Fibroblast of lung (primary cell): ENCODE measurements at regions not wholly inside any gene's neighbourhood (a gene's known extent, or its start where the extent isn't known, plus 50 kb on each side); places are given as distances from the start of the nearest gene placed in this dataset.

ENCODE experiments used
- DNase-seq, 2 donors: peaks; one replicate each; pipeline versions ENCODE4 v3.0.0 to v3.0.0-alpha.2; 2010; ENCODE audit warnings: low read depth in 2 of 2
- H2AFZ ChIP-seq: 2 replicates; pipeline ENCODE4 v1.5.1; 2012; ENCODE audit warnings: low read length, control low read depth, inconsistent platforms
- H3K27ac ChIP-seq: 2 replicates; pipeline ENCODE4 v1.5.1; 2011; ENCODE audit warnings: low read length, control low read depth; ENCODE audit not compliant: insufficient read depth
- H3K27me3 ChIP-seq: 2 replicates; pipeline ENCODE4 v1.5.1; 2011; ENCODE audit warnings: mild to moderate bottlenecking, low read length; ENCODE audit not compliant: control insufficient read depth, insufficient read depth
- H3K36me3 ChIP-seq: 2 replicates; pipeline ENCODE4 v1.5.1; 2011; ENCODE audit warnings: low read length; ENCODE audit not compliant: control insufficient read depth, insufficient read depth
- H3K4me1 ChIP-seq: 2 replicates; pipeline ENCODE4 v1.5.1; 2011; ENCODE audit warnings: low read length; ENCODE audit not compliant: control insufficient read depth, insufficient read depth; ENCODE audit errors: extremely low read depth
- H3K4me2 ChIP-seq: 2 replicates; pipeline ENCODE4 v1.5.1; 2011; ENCODE audit warnings: low read length, control low read depth; ENCODE audit not compliant: insufficient read depth; ENCODE audit errors: extremely low read depth
- H3K4me3 ChIP-seq, 4 experiments: fragments of 200-600 bp in 1 of 4; sonication (generic) in 1 of 4; replicated peaks in 1 of 4; 2 replicates each; pipeline ENCODE4 v1.5.1; 2011 to 2016; ENCODE audit warnings: low read length in 4 of 4, low read depth in 3 of 4, mild to moderate bottlenecking in 3 of 4, control low read depth in 2 of 4, inconsistent platforms in 1 of 4, mixed read lengths in 1 of 4; ENCODE audit not compliant: insufficient read depth in 1 of 4; ENCODE audit errors: control extremely low read depth in 1 of 4
- H3K79me2 ChIP-seq: 2 replicates; pipeline ENCODE4 v1.5.1; 2012; ENCODE audit warnings: mild to moderate bottlenecking, low read length, inconsistent platforms; ENCODE audit not compliant: control insufficient read depth, insufficient read depth
- H3K9ac ChIP-seq: 2 replicates; pipeline ENCODE4 v1.5.1; 2011; ENCODE audit warnings: mild to moderate bottlenecking, low read length, control low read depth; ENCODE audit not compliant: insufficient read depth
- H3K9me3 ChIP-seq: 2 replicates; pipeline ENCODE4 v1.5.1; 2012; ENCODE audit warnings: low read depth, low read length; ENCODE audit not compliant: control insufficient read depth, insufficient read depth
- H4K20me1 ChIP-seq: 2 replicates; pipeline ENCODE4 v1.5.1; 2011; ENCODE audit warnings: low read length; ENCODE audit not compliant: control insufficient read depth, insufficient read depth; ENCODE audit errors: extremely low read depth
- EZH2 ChIP-seq: IDR thresholded peaks from 2 replicates; pipeline ENCODE4 v1.5.1; 2012; ENCODE audit warnings: low read length, control low read depth, mild to moderate bottlenecking; ENCODE audit errors: missing control alignments
- TF ChIP-seq, protein P1 (sequence below), 2 donors: IDR thresholded peaks in 1 of 2; conservative IDR thresholded peaks in 1 of 2; 1 replicate in 1 of 2; 2 replicates in 1 of 2; pipeline ENCODE4 v1.5.1; 2011 to 2012; ENCODE audit warnings: low read length in 2 of 2, control low read depth in 1 of 2, inconsistent platforms in 1 of 2, low read depth in 1 of 2, mild to moderate bottlenecking in 1 of 2

GRCh38 chr2:107361751-107362381, 464.8 kb upstream of the RGPD4 start:
- Histone ChIP-seq H3K4me3 (no peak overlapping the region), H3K27ac (no peak overlapping the region), H3K9ac (no peak overlapping the region), H3K9me3 (no peaks in the 10 kb centered on the region), H3K79me2 (no peaks in the 10 kb centered on the region), H3K36me3 (no peaks in the 10 kb centered on the region), H2AFZ (no peak overlapping the region), H3K27me3 (no peaks in the 10 kb centered on the region), H3K4me2 (no peak overlapping the region), H3K4me1 (no peaks in the 10 kb centered on the region), H4K20me1 (no peaks in the 10 kb centered on the region)
- peak in 1 of 2 donors; percentile 27 for DNase-seq
- TF ChIP-seq, protein P1, sequence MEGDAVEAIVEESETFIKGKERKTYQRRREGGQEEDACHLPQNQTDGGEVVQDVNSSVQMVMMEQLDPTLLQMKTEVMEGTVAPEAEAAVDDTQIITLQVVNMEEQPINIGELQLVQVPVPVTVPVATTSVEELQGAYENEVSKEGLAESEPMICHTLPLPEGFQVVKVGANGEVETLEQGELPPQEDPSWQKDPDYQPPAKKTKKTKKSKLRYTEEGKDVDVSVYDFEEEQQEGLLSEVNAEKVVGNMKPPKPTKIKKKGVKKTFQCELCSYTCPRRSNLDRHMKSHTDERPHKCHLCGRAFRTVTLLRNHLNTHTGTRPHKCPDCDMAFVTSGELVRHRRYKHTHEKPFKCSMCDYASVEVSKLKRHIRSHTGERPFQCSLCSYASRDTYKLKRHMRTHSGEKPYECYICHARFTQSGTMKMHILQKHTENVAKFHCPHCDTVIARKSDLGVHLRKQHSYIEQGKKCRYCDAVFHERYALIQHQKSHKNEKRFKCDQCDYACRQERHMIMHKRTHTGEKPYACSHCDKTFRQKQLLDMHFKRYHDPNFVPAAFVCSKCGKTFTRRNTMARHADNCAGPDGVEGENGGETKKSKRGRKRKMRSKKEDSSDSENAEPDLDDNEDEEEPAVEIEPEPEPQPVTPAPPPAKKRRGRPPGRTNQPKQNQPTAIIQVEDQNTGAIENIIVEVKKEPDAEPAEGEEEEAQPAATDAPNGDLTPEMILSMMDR (conservative IDR thresholded peaks at IDR 0.05 in 1 of 2, IDR thresholded peaks at IDR 0.05 in 1 of 2; ENCODE audit: low read depth in 1 of 2, low read length in 2 of 2): no peak
- no peak for TF ChIP-seq EZH2

- TF ChIP-seq, protein P1 (conservative IDR thresholded peaks at IDR 0.05 in 1 of 2, IDR thresholded peaks at IDR 0.05 in 1 of 2; ENCODE audit: low read depth in 1 of 2, low read length in 2 of 2): no peak
- TF ChIP-seq EZH2: no peak
- no peak overlapping the region for H2AFZ ChIP-seq
These were observed 463.7 kb upstream of the RGPD4 start for GRCh38 chr2:107362993-107363392.

DNA sequence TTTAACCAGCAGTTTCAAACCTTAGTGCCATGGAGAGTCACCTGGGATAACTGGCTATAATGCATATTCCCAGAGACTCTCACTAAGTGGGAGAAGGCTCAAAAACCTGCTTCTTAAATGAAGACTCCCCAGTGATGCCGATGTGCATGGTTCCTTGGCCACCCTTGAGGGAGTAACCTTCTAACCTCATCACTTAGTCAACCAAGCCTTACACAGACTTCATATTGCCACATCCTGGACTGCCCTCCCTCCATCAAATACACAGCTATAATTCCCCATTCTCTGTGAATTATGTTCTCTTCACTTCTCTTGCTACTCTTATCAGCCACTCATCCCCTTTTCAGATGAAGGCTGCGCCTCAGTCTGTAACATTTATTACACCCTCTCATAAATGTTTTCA, 462.9 kb upstream of the RGPD4 start:
- no peak overlapping the region for H3K4me3 ChIP-seq
- H3K27me3 ChIP-seq: no peaks in the 10 kb centered on the region

More at GRCh38 chr2:107362993-107363392, 463.7 kb upstream of the RGPD4 start:
- H4K20me1 ChIP-seq: no peaks in the 10 kb centered on the region
- no peaks in the 10 kb centered on the region for H3K36me3 ChIP-seq
- H3K79me2 ChIP-seq: no peaks in the 10 kb centered on the region
- no peak overlapping the region for H3K4me3 ChIP-seq
- no peaks in the 10 kb centered on the region for H3K9me3 ChIP-seq
- H3K27ac ChIP-seq: no peak overlapping the region
- no peaks in the 10 kb centered on the region for H3K27me3 ChIP-seq
- H3K9ac ChIP-seq: no peak overlapping the region
- no peak overlapping the region for H3K4me2 ChIP-seq
- H3K4me1 ChIP-seq: no peaks in the 10 kb centered on the region
- DNase-seq: no peak

More for the DNA sequence above, 462.9 kb upstream of the RGPD4 start:
- Histone ChIP-seq H3K36me3 (no peaks in the 10 kb centered on the region), H3K4me1 (no peaks in the 10 kb centered on the region), H4K20me1 (no peaks in the 10 kb centered on the region), H3K4me2 (no peak overlapping the region), H3K79me2 (no peaks in the 10 kb centered on the region), H3K9ac (no peak overlapping the region), H3K9me3 (no peaks in the 10 kb centered on the region), H3K27ac (no peak overlapping the region), H2AFZ (no peak overlapping the region)
- DNase-seq: no peak
- TF ChIP-seq, protein P1 (conservative IDR thresholded peaks at IDR 0.05 in 1 of 2, IDR thresholded peaks at IDR 0.05 in 1 of 2; ENCODE audit: low read depth in 1 of 2, low read length in 2 of 2): no peak
- TF ChIP-seq EZH2: no peak
